B cell (primary cell): ENCODE measurements at regions not wholly inside any gene's neighbourhood (a gene's known extent, or its start where the extent isn't known, plus 50 kb on each side); places are given as distances from the start of the nearest gene placed in this dataset.

Experiments used
- CTCF ChIP-seq: fragments of 200-600 bp; IDR thresholded peaks from one replicate; pipeline ENCODE4 v1.8.0; 2022; ENCODE audit warnings: antibody characterized with exemption, mild to moderate bottlenecking
- EZH2 ChIP-seq: IDR thresholded peaks from 2 replicates; pipeline ENCODE4 v1.6.1; 2012; ENCODE audit warnings: borderline replicate concordance, low read depth, mild to moderate bottlenecking, moderate library complexity, low read length; ENCODE audit not compliant: insufficient read depth, poor library complexity, severe bottlenecking

- no peak for TF ChIP-seq CTCF
- TF ChIP-seq EZH2: no peak
Observed at GRCh38 chr5:74261866-74262265, 378.7 kb downstream of the ENC1 start.
